ENCODE measurements at regions not wholly inside any gene's neighbourhood (a gene's known extent, or its start where the extent isn't known, plus 50 kb on each side); places are given as distances from the start of the nearest gene placed in this dataset.

- Histone ChIP-seq H3K79me2 (ENCODE audit: insufficient read depth, low read length) (no peaks in the 10 kb centered on the region), H3K27me3 (ENCODE audit: control insufficient read depth in 1 of 2, insufficient read depth in 2 of 2, low read length in 2 of 2) (no peaks in the 10 kb centered on the region), H3K9ac (ENCODE audit: insufficient read depth, low read depth, low read length) (no peak overlapping the region), H3K36me3 (replicated peaks in 1 of 2; ENCODE audit: control insufficient read depth in 1 of 2, insufficient read depth in 2 of 2, low read length in 2 of 2) (no peaks in the 10 kb centered on the region), H3K4me2 (ENCODE audit: low read depth, low read length) (no peak overlapping the region), H4K20me1 (ENCODE audit: insufficient read depth, low read length) (no peaks in the 10 kb centered on the region), H3K4me1 (ENCODE audit: insufficient read depth, low read length) (no peaks in the 10 kb centered on the region), H3K27ac (ENCODE audit: extremely low read length, insufficient read depth, low read length) (no peak overlapping the region), H3K4me3 (replicated peaks in 1 of 3; ENCODE audit: insufficient read depth in 1 of 3, low read depth in 2 of 3, low read length in 3 of 3) (no peak overlapping the region), H3K9me3 (ENCODE audit: low read length) (no peaks in the 10 kb centered on the region; the same call in 1 of the 2 replicates), H2AFZ (ENCODE audit: low read length) (no peak overlapping the region)
- BruUV-seq (replicated peaks), result no TSS peak
- intact Hi-C loops (cut with micrococcal nuclease; ENCODE audit: unreplicated experiment), result no loop called here
- ChIA-PET POLR2A (no interaction called here), CTCF (ENCODE audit: low intra/inter-chr PET ratio, low total read pairs) (no interaction called here)
- in situ Hi-C loops (cut with HindIII; ENCODE audit: extremely low pct_ligation_motif_present, low pct_unique_long_range_greater_than_20kb), result loop anchor here (25.0 kb wide), 1 partner anchor 483 kb away; the partner anchor contains the start of gene NPR3
- TF ChIP-seq PHF21A (CRISPR knock-in tag; IDR thresholded peaks at IDR 0.05) (no peak), ATF7 (IDR thresholded peaks at IDR 0.05) (peak; percentile 78), ATF7 (CRISPR knock-in tag; IDR thresholded peaks at IDR 0.05) (no peak)
- 3% methylated on average over 3 of the region's 3 CpGs for WGBS (ENCODE audit: low lambda C conversion rate)
- FAIRE-seq, result no peak
- no peak for ATAC-seq
- no peak for DNase-seq (ENCODE audit: low spot score)
Observed at GRCh38 chr5:33195431-33196165, 245.2 kb upstream of the TARS1 start.

- CTCF ChIA-PET (ENCODE audit: low intra/inter-chr PET ratio, low total read pairs), result no interaction called here
- in situ Hi-C loops (cut with HindIII; ENCODE audit: extremely low pct_ligation_motif_present, low pct_unique_long_range_greater_than_20kb), result loop anchor here (25.0 kb wide), 1 partner anchor 487 kb away; the partner anchor contains the start of gene NPR3
Observed at GRCh38 chr5:33198836-33199235, 241.9 kb upstream of the TARS1 start.

More at GRCh38 chr5:33198836-33199235, 241.9 kb upstream of the TARS1 start:
- Histone ChIP-seq H3K9ac (ENCODE audit: insufficient read depth, low read depth, low read length) (no peak overlapping the region), H3K4me3 (replicated peaks in 1 of 3; ENCODE audit: insufficient read depth in 1 of 3, low read depth in 2 of 3, low read length in 3 of 3) (no peak overlapping the region), H3K27me3 (ENCODE audit: control insufficient read depth in 1 of 2, insufficient read depth in 2 of 2, low read length in 2 of 2) (no peaks in the 10 kb centered on the region), H3K4me2 (ENCODE audit: low read depth, low read length) (no peak overlapping the region), H3K9me3 (ENCODE audit: low read length) (no peaks in the 10 kb centered on the region; the same call in 1 of the 2 replicates), H3K27ac (ENCODE audit: extremely low read length, insufficient read depth, low read length) (no peak overlapping the region), H2AFZ (ENCODE audit: low read length) (no peak overlapping the region), H4K20me1 (ENCODE audit: insufficient read depth, low read length) (no peaks in the 10 kb centered on the region), H3K36me3 (replicated peaks in 1 of 2; ENCODE audit: control insufficient read depth in 1 of 2, insufficient read depth in 2 of 2, low read length in 2 of 2) (no peaks in the 10 kb centered on the region), H3K4me1 (ENCODE audit: insufficient read depth, low read length) (no peaks in the 10 kb centered on the region), H3K79me2 (ENCODE audit: insufficient read depth, low read length) (no peaks in the 10 kb centered on the region)
- intact Hi-C loops (cut with micrococcal nuclease; ENCODE audit: unreplicated experiment), result no loop called here
- no peak for FAIRE-seq
- no peak for ATAC-seq
- DNase-seq (ENCODE audit: low spot score), result no peak
- POLR2A ChIA-PET, result no interaction called here
- BruUV-seq (replicated peaks), result no TSS peak
- WGBS (ENCODE audit: low lambda C conversion rate), result 10% methylated on average over 4 of the region's 4 CpGs
- TF ChIP-seq TOE1 (CRISPR knock-in tag; IDR thresholded peaks at IDR 0.05) (no peak), MAFF (IDR thresholded peaks at IDR 0.05; ENCODE audit: low read depth, low read length) (peak; percentile 50; the same call in 1 of the 2 replicates), MAFK (conservative IDR thresholded peaks at IDR 0.05 in 1 of 2, IDR thresholded peaks at IDR 0.05 in 1 of 2; ENCODE audit: low read length in 2 of 2) (peak in 1 of 2 experiments; percentile 61; a peak in 2 of 4 replicates)
